Hepatocyte (in vitro differentiated cells): ENCODE measurements at regions not wholly inside any gene's neighbourhood (a gene's known extent, or its start where the extent isn't known, plus 50 kb on each side); places are given as distances from the start of the nearest gene placed in this dataset.

Source experiments
- DNase-seq: peaks from one replicate; pipeline ENCODE4 v3.0.0-alpha.2; 2016; ENCODE audit warnings: low spot score
- H2AFZ ChIP-seq: fragments of 200-600 bp; sonication (generic); 2 replicates; pipeline ENCODE4 v1.6.0; 2016; ENCODE audit warnings: antibody characterized with exemption, mild to moderate bottlenecking
- H3K27ac ChIP-seq: fragments of 200-600 bp; sonication (generic); 2 replicates; pipeline ENCODE4 v1.5.1; 2016; ENCODE audit warnings: mild to moderate bottlenecking
- H3K27me3 ChIP-seq: fragments of 200-600 bp; sonication (generic); 2 replicates; pipeline ENCODE4 v1.6.1; 2016
- H3K36me3 ChIP-seq: fragments of 200-600 bp; sonication (generic); replicated peaks from 2 replicates; pipeline ENCODE4 v1.5.1; 2016; ENCODE audit warnings: low read depth; ENCODE audit not compliant: insufficient read depth
- H3K4me1 ChIP-seq: fragments of 200-600 bp; sonication (generic); 2 replicates; pipeline ENCODE4 v1.5.1; 2016; ENCODE audit warnings: mild to moderate bottlenecking, moderate library complexity; ENCODE audit not compliant: insufficient read depth
- H3K4me2 ChIP-seq: fragments of 200-600 bp; sonication (generic); 2 replicates; pipeline ENCODE4 v1.6.0; 2016
- H3K4me3 ChIP-seq: fragments of 200-600 bp; sonication (generic); 2 replicates; pipeline ENCODE4 v1.5.1; 2016; ENCODE audit warnings: mild to moderate bottlenecking
- H3K79me2 ChIP-seq: fragments of 200-600 bp; sonication (generic); 2 replicates; pipeline ENCODE4 v1.6.0; 2017; ENCODE audit warnings: mild to moderate bottlenecking
- H3K9me2 ChIP-seq: fragments of 200-600 bp; sonication (generic); replicated peaks from 2 replicates; pipeline ENCODE4 v1.6.0; 2017; ENCODE audit warnings: mild to moderate bottlenecking; ENCODE audit not compliant: insufficient read depth
- H3K9me3 ChIP-seq: fragments of 200-600 bp; sonication (generic); 2 replicates; pipeline ENCODE4 v1.5.1; 2016; ENCODE audit warnings: low read depth, mild to moderate bottlenecking
- H4K20me1 ChIP-seq: fragments of 200-600 bp; sonication (generic); 2 replicates; pipeline ENCODE4 v1.6.0; 2016; ENCODE audit warnings: mild to moderate bottlenecking; ENCODE audit not compliant: insufficient read depth, poor library complexity, severe bottlenecking
- EZH2 ChIP-seq: fragments of 200-600 bp; sonication (generic); IDR thresholded peaks from 2 replicates; pipeline ENCODE4 v1.6.1; 2016; ENCODE audit warnings: antibody characterized with exemption, mild to moderate bottlenecking, borderline replicate concordance
- EZH2phosphoT487 ChIP-seq: fragments of 200-600 bp; sonication (generic); IDR thresholded peaks from one replicate; pipeline ENCODE4 v1.6.1; 2018; ENCODE audit warnings: antibody characterized with exemption, mild to moderate bottlenecking, low read depth, moderate library complexity; ENCODE audit not compliant: unreplicated experiment, severe bottlenecking
- WGBS: methylation state at CpG from one replicate; pipeline ENCODE4 v1.1.6; 2016; ENCODE audit warnings: low lambda C conversion rate; ENCODE audit errors: missing lambda C conversion rate; 5-methylcytosine and 5-hydroxymethylcytosine counted together
- TF ChIP-seq, protein P1 (sequence below): fragments of 200-600 bp; sonication (generic); IDR thresholded peaks from 2 replicates; pipeline ENCODE4 v1.5.1; 2016; ENCODE audit warnings: antibody characterized with exemption, mild to moderate bottlenecking; ENCODE audit not compliant: poor library complexity

DNA sequence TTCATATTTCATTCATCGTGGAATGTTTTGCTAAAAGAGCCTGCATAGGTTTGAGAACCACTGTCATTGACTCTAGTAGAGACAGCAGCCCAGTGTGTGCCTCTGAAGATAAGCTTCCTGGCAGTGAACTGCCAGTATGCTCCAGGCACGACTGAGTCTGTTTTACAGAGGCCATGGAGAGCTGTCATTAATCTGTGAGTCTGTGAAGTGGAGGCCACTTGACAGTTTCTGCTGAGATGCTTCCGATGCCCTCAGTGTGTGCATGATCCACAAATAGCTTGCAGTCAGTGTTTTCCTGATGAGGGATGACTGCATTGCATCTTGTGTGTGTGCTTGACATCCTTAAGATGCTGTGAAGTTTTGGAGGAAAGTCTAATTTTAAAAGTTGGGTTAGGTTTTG, 162.2 kb downstream of the PFKFB3 start:
- TF ChIP-seq, protein P1, sequence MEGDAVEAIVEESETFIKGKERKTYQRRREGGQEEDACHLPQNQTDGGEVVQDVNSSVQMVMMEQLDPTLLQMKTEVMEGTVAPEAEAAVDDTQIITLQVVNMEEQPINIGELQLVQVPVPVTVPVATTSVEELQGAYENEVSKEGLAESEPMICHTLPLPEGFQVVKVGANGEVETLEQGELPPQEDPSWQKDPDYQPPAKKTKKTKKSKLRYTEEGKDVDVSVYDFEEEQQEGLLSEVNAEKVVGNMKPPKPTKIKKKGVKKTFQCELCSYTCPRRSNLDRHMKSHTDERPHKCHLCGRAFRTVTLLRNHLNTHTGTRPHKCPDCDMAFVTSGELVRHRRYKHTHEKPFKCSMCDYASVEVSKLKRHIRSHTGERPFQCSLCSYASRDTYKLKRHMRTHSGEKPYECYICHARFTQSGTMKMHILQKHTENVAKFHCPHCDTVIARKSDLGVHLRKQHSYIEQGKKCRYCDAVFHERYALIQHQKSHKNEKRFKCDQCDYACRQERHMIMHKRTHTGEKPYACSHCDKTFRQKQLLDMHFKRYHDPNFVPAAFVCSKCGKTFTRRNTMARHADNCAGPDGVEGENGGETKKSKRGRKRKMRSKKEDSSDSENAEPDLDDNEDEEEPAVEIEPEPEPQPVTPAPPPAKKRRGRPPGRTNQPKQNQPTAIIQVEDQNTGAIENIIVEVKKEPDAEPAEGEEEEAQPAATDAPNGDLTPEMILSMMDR: no peak
- TF ChIP-seq EZH2phosphoT487 (no peak), EZH2 (no peak)
- no peaks in the 10 kb centered on the region for H3K36me3 ChIP-seq
- H3K4me1 ChIP-seq: peaks cover 16% of the 10 kb centered on the region
- no peaks in the 10 kb centered on the region for H3K27me3 ChIP-seq
- H3K27ac ChIP-seq: peak overlapping the region; percentile 63
- H3K9me3 ChIP-seq: no peaks in the 10 kb centered on the region
- DNase-seq: no peak
- WGBS: 42% methylated on average over 3 of the region's 3 CpGs
- no peaks in the 10 kb centered on the region for H3K9me2 ChIP-seq
- H4K20me1 ChIP-seq: no peaks in the 10 kb centered on the region
- no peak overlapping the region for H3K4me3 ChIP-seq
- H3K4me2 ChIP-seq: no peak overlapping the region
- no peak overlapping the region for H2AFZ ChIP-seq
- no peaks in the 10 kb centered on the region for H3K79me2 ChIP-seq

DNA sequence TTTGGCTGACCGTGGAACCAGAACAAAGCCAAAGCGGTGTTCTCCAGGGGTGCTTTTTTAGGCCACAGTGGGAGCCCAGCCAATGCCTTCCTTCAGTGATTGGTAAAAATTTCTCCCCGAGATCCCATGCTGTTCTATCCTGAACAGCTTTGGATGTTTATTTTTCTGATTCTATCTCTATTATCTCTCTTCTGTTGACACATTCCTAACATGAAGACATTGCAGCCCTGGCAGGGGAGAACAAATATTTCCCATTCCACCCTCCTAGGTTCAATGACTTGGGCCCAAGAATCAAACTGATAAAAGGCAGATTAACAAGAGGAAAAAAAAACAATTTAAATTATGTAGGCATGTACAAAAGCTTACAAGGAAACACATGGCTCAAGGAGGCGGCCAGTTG, 162.7 kb downstream of the PFKFB3 start:
- H3K4me3 ChIP-seq: no peak overlapping the region
- TF ChIP-seq, protein P1: no peak
- TF ChIP-seq EZH2phosphoT487 (no peak), EZH2 (no peak)
- no peak for DNase-seq
- no peak overlapping the region for H2AFZ ChIP-seq
- 53% methylated on average over 4 of the region's 4 CpGs for WGBS
- H3K4me2 ChIP-seq: no peak overlapping the region
- H3K27me3 ChIP-seq: no peaks in the 10 kb centered on the region
- peaks cover 16% of the 10 kb centered on the region for H3K4me1 ChIP-seq
- H3K36me3 ChIP-seq: no peaks in the 10 kb centered on the region
- H3K9me2 ChIP-seq: no peaks in the 10 kb centered on the region
- no peaks in the 10 kb centered on the region for H3K79me2 ChIP-seq
- H3K9me3 ChIP-seq: no peaks in the 10 kb centered on the region
- H3K27ac ChIP-seq: peak overlapping the region; percentile 63
- H4K20me1 ChIP-seq: no peaks in the 10 kb centered on the region
